ENCODE measurements at regions not wholly inside any gene's neighbourhood (a gene's known extent, or its start where the extent isn't known, plus 50 kb on each side); places are given as distances from the start of the nearest gene placed in this dataset.

DNA sequence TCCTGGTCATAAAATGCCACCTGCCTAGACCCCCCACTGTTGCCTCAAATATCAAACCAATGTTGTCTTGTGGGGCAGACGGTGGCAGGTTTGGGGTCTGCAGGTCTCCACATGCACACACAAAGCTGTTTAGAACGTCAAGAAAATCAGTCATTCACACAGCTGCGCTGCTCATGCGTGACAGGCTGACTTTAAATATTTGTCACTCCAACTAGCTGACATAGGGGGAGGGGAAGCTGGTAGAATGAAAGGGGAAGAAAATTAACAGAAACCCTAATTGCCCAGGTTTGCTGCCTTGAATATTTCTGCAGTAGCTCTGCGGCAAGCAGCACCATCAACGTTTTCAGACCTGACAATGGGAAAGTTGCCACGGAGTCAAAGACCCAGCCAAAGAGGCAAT is 201.8 kb downstream of the ABHD5 start:
- no peaks in the 10 kb centered on the region for H3K9me3 ChIP-seq (ENCODE audit: control insufficient read depth, insufficient read depth, low read depth, low read length)
- no TSS peak for BruUV-seq (replicated peaks)
- H3K4me3 ChIP-seq (ENCODE audit: low read depth in 2 of 2, low read length in 2 of 2): no peak overlapping the region
- peaks cover 2% of the 10 kb centered on the region; the same call in 1 of the 2 replicates for H3K27me3 ChIP-seq (ENCODE audit: control insufficient read depth, insufficient read depth, low read length)
- TF ChIP-seq, protein P1, sequence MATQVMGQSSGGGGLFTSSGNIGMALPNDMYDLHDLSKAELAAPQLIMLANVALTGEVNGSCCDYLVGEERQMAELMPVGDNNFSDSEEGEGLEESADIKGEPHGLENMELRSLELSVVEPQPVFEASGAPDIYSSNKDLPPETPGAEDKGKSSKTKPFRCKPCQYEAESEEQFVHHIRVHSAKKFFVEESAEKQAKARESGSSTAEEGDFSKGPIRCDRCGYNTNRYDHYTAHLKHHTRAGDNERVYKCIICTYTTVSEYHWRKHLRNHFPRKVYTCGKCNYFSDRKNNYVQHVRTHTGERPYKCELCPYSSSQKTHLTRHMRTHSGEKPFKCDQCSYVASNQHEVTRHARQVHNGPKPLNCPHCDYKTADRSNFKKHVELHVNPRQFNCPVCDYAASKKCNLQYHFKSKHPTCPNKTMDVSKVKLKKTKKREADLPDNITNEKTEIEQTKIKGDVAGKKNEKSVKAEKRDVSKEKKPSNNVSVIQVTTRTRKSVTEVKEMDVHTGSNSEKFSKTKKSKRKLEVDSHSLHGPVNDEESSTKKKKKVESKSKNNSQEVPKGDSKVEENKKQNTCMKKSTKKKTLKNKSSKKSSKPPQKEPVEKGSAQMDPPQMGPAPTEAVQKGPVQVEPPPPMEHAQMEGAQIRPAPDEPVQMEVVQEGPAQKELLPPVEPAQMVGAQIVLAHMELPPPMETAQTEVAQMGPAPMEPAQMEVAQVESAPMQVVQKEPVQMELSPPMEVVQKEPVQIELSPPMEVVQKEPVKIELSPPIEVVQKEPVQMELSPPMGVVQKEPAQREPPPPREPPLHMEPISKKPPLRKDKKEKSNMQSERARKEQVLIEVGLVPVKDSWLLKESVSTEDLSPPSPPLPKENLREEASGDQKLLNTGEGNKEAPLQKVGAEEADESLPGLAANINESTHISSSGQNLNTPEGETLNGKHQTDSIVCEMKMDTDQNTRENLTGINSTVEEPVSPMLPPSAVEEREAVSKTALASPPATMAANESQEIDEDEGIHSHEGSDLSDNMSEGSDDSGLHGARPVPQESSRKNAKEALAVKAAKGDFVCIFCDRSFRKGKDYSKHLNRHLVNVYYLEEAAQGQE (IDR thresholded peaks at IDR 0.05; ENCODE audit: insufficient read depth in 1 of 2, low read depth in 2 of 2, low read length in 1 of 2): no peak
- TF ChIP-seq TCF7L2 (IDR thresholded peaks at IDR 0.05; ENCODE audit: low read depth, low read length): no peak
- DNase-seq (ENCODE audit: low read depth, low spot score) (no peak), ATAC-seq (no peak)
- H3K27ac ChIP-seq (ENCODE audit: low read length): no peak overlapping the region
- intact Hi-C loops (cut with micrococcal nuclease; ENCODE audit: unreplicated experiment) (no loop called here), in situ Hi-C loops (cut with HindIII; ENCODE audit: low pct_unique_long_range_greater_than_20kb, low sequenced_read_pairs) (no loop called here)
- CTCF ChIA-PET: no interaction called here
- POLR2A ChIA-PET: no interaction called here
- no peaks in the 10 kb centered on the region for H3K36me3 ChIP-seq (ENCODE audit: control insufficient read depth, insufficient read depth, low read length)
- no peaks in the 10 kb centered on the region for H3K4me1 ChIP-seq (ENCODE audit: control insufficient read depth, insufficient read depth, low read length)

DNA sequence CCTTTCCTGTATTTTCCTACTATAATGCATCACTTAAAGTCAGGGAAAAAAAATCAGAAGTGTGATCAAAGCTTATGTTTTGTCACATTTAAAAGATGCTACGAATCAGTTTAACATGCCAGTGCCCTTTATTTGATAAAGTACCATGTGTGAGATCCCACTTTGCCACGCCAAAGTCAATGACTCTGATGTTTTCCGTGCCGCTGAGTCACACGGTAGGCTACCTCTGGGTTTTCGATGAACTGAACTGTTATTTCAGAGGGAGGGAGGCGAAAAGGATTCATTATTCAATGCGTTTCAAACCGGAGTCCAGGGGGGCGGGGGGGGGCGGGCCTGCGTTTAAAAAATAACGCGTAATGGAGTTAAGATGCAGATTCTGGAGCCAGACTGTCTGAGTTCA is 203.0 kb downstream of the ABHD5 start:
- Histone ChIP-seq H3K4me3 (ENCODE audit: low read depth in 2 of 2, low read length in 2 of 2) (peak overlapping the region; percentile 39 to 52), H3K36me3 (ENCODE audit: control insufficient read depth, insufficient read depth, low read length) (no peaks in the 10 kb centered on the region), H3K27ac (ENCODE audit: low read length) (no peak overlapping the region), H3K9me3 (ENCODE audit: control insufficient read depth, insufficient read depth, low read depth, low read length) (no peaks in the 10 kb centered on the region), H3K27me3 (ENCODE audit: control insufficient read depth, insufficient read depth, low read length) (peaks cover 2% of the 10 kb centered on the region; the same call in 1 of the 2 replicates), H3K4me1 (ENCODE audit: control insufficient read depth, insufficient read depth, low read length) (no peaks in the 10 kb centered on the region)
- ATAC-seq: 0 out of 2 replicates have a peak, but pooled peaks have one; percentile 21
- TF ChIP-seq SIN3A (IDR thresholded peaks at IDR 0.05; ENCODE audit: borderline replicate concordance, insufficient read depth, low read depth, low read length): no peak
- TF ChIP-seq POLR2AphosphoS5 (IDR thresholded peaks at IDR 0.05; ENCODE audit: low read depth, low read length): no peak
- TF ChIP-seq, protein P1 (IDR thresholded peaks at IDR 0.05; ENCODE audit: insufficient read depth in 1 of 2, low read depth in 2 of 2, low read length in 1 of 2): no peak
- TF ChIP-seq, protein P2, sequence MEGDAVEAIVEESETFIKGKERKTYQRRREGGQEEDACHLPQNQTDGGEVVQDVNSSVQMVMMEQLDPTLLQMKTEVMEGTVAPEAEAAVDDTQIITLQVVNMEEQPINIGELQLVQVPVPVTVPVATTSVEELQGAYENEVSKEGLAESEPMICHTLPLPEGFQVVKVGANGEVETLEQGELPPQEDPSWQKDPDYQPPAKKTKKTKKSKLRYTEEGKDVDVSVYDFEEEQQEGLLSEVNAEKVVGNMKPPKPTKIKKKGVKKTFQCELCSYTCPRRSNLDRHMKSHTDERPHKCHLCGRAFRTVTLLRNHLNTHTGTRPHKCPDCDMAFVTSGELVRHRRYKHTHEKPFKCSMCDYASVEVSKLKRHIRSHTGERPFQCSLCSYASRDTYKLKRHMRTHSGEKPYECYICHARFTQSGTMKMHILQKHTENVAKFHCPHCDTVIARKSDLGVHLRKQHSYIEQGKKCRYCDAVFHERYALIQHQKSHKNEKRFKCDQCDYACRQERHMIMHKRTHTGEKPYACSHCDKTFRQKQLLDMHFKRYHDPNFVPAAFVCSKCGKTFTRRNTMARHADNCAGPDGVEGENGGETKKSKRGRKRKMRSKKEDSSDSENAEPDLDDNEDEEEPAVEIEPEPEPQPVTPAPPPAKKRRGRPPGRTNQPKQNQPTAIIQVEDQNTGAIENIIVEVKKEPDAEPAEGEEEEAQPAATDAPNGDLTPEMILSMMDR (IDR thresholded peaks at IDR 0.05): no peak
- TF ChIP-seq TCF7L2 (IDR thresholded peaks at IDR 0.05; ENCODE audit: low read depth, low read length): no peak
- POLR2A ChIA-PET: no interaction called here
- intact Hi-C loops (cut with micrococcal nuclease; ENCODE audit: unreplicated experiment): no loop called here
- no TSS peak for BruUV-seq (replicated peaks)
- CTCF ChIA-PET: interaction anchor here (0.6 kb wide), 1 partner anchor 1288 kb away, joined by 8 read pairs; no protein-coding TSS in a partner anchor
- no peak for DNase-seq (ENCODE audit: low read depth, low spot score)
- in situ Hi-C loops (cut with HindIII; ENCODE audit: low pct_unique_long_range_greater_than_20kb, low sequenced_read_pairs): no loop called here

Data from Panc1 (cell line).